NCI-H187 (cell line): ENCODE measurements at regions not wholly inside any gene's neighbourhood (a gene's known extent, or its start where the extent isn't known, plus 50 kb on each side); places are given as distances from the start of the nearest gene placed in this dataset.
"Not testable (repeated sequence)": the region's sequence is repeated elsewhere in the genome, so short reads cannot be mapped to it uniquely, and the experiment has no call there.

Source experiments
- DNase-seq, 2 experiments: peaks; one replicate each; lab custom pipeline; 2025; lab: John Stamatoyannopoulos, UW

GRCh38 chr14:105709281-105710118 is 183.1 kb downstream of the TMEM121 start:
- DNase-seq, result no peak

DNA sequence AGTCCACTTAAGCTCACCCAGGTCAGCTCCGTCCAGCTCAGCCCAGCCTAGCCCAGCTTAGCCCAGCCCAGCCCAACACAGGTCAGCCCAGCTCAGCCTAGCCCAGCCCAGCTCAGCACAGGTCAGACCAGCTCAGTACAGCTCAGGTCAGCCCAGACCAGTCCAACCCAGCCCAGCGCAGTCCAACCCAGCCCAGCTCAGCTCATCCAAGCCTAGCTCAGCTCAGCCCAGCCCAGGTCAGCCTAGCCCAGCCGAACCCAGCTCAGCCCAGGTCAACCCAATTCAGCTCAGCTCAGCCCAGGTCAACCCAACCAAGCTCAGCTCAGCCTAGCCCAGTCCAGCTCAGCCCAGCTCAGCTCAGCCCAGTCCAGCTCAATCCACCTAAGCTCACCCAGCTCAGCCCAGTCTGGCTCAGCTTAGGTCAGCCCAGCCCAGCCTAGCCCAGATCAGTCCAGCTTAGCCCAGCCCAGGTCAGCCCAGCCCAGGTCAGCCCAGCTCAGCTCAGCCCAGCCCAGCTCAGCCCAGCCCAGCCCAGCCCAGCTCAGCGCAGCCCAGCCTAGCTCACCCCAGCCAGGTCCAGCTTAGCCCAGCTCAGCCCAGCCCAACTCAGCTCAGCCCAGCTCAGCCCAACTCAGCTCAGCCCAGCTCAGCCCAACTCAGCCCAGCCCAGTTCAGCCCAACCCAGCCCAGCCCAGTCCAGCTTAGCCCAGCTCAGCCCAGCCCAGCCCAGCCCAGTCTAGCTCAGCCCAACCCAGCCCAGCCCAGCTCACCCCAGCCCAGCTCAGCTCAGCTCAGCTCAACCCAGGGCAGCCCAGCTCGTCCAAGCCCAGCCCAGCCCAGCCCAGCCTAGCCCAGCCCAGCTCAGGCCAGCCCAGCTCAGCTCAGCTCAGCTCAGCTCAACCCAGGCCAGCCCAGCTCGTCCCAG is 184.0 kb downstream of the TMEM121 start:
- DNase-seq, result no peak

GRCh38 chr14:105711044-105711620 is 184.7 kb downstream of the TMEM121 start:
- no peak for DNase-seq

DNA sequence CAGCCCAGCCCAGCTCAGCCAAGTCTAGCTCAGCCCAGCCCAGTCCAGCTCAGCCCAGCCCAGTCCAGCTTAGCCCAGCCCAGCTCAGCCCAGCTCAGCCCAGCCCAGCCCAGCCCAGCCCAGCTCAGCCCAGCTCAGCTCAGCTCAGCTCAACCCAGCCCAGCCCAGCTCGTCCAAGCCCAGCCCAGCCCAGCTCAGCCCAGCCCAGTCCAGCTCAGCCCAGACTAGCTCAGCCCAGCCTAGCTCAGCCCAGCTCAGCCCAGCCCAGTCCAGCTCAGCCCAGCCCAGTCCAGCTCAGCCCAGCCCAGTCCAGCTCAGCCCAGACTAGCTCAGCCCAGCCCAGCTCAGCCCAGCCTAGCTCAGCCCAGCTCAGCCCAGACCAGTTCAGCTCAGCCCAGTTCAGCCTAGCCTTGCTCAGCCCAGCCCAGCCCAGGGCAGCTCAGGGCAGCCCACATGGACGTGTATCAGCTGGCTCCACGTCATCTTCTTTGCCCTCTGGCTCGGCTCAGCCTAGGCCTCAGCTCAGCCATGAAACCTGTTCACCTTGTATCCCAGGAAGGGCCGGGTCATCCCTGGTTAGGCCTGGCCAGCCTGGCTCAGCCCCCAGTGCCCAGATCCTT is 185.6 kb downstream of the TMEM121 start:
- no peak for DNase-seq

- not testable (repeated sequence) for DNase-seq
These were observed 186.3 kb downstream of the TMEM121 start for GRCh38 chr14:105712670-105713069.

GRCh38 chr14:105713160-105713559 is 186.8 kb downstream of the TMEM121 start:
- DNase-seq, result not testable (repeated sequence)

GRCh38 chr14:105713836-105714235 is 187.5 kb downstream of the TMEM121 start:
- not testable (repeated sequence) for DNase-seq

DNA sequence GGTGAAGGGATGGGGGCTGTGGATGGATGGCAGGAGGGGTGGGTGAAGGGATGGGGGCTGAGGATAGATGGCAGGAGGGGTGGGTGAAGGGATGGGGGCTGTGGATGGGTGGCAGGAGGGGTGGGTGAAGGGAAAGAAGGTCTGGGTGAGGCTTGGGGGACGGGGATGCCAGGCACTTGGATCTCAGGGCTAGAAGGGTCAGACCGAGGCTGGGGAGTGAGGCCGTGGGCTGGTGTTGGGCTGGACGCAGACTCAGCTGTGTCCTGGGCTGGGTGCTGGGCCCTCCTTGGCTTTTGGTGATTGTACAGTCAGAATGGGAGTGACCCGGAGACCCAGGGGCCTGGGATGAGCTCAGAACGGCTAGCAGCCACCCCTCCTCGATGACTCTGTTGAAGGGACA is 192.4 kb downstream of the TMEM121 start:
- not testable (repeated sequence) for DNase-seq

DNA sequence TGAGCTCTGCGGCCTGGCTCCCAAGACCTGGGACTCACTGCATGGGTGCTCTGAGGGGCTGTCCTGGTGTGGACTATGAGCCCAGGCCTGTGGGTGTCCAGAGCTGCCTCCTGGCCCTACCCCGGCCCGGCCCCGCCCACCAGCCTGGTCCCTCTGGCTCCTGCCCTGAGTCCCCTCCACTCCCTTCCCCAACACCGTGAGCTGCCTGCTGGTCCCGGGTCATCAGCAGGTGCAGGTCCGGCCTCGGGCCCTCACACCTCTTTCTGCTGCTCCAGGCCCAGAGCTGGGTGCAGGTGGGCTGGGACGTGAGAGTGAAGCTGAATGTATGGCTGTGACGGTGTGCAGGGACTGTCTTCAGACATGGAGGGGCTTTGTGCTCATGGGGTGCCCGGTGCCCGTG is 193.7 kb downstream of the TMEM121 start:
- not testable (repeated sequence) for DNase-seq

DNA sequence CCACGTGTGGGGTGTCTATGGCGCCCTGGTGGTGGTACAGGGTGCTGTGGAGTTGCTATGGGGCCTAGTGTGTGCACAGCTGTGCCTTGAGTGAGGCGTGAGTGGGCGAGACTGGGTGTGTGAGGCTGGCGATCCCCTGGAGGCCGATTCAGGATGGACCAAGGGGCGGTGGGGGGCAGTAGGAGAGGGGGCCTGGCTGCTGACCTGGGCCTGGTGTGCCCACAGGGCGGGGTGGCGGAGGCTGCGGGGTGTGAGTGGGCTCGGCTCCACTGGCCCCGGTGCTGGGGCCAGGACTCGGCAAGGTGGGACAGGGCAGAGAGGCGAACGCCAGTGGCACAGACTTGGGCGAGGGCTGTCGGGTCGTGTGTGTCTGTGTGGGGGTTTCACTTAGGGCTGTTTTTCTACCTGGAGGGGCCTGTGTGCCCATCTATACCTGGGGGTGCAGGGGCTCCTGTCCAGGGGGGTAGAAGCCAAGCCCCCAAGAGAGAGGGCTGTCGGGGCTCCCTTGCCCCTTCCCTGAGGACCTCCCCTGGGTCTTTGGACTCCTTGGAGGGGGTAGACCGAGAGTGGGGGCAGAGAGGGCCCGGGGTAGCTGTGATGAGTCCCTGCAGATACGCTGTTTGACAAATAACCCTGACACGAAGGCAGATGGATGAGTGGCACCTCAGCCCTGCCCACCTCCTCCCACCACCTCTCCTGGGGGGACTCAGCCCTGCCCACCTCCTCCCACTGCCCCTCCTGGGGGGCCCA is 194.6 kb downstream of the TMEM121 start:
- DNase-seq, result not testable (repeated sequence)

- DNase-seq, result not testable (repeated sequence)
These were observed 195.2 kb downstream of the TMEM121 start for GRCh38 chr14:105721602-105721970.

DNA sequence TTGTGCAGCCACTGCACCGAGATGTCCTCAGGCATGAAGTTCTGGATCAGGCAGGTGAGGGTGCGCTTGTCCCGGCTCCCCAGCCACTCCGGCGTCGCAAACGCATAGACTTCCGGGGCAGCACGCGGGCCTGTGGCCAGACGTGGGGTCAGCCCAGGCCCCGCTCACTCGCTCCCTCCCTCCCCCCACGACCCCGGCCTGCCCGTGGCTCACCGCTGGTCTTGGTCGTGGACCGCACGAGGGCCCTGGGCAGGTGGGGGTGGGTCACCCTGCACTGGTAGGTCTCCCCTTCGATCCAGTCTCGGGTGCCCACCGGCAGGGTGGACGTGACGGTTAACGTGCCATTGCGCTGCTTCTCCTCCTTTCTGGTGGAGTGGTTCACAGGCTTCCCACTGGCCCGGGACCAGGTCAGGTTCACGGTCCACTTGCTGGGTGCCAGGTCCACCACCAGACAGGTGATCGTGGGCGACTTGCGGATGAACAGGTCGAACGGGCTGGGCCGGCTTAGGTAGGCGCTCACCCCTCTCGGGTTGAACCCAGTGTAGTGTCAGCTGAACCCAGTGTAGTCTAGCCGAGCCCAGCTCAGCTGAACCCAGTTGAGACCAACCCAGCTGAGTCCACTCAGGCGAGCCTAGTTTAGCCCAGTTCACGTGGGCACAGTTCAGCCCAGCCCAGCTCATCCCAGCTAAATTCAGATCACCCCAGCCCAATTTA is 195.8 kb downstream of the TMEM121 start:
- DNase-seq, result not testable (repeated sequence)

DNA sequence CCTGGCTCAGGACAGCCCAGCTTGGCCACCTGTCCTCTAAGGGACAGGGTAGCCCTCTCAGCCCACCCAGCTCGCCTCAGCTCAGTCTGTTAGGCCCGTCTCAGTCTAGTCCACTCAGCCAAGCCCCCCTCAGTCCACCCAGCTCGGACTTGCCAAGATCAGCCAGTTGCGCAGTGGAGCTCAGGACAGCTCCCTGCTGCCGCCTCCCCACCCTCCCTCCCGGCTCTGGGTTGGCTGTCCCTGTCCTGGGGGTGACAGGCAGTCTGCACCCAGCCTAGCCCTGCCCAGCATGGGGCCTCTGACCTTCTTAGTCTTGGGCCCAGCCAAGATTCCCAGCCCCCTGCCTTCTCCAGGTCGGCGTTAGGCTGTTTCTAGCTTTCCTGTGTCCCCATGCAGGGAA is 196.9 kb downstream of the TMEM121 start:
- not testable (repeated sequence) for DNase-seq

DNA sequence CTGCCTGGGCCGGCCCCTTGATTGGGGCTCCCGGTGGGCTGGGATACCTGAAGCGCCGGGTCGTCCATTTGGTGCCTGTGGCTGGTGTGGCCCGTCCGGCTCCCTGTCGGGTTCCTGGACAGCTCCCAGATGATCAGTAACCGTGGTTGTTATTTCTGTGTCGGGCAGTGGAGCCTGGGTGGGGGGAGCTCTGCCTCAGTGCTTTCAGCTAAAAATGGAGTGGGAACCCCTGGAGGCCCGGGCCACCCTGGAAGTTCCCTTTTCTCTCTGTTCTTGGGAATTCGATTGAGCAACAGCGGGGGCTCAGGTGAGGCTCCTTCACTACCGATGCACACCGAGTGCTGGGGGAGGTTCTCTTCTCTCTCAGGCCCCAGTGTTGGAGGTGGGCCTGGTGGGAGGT is 197.4 kb downstream of the TMEM121 start:
- DNase-seq, result not testable (repeated sequence)

GRCh38 chr14:105729825-105730368 is 203.5 kb downstream of the TMEM121 start:
- DNase-seq, result not testable (repeated sequence)

- not testable (repeated sequence) for DNase-seq
These were observed 204.3 kb downstream of the TMEM121 start for GRCh38 chr14:105730731-105731130.

DNA sequence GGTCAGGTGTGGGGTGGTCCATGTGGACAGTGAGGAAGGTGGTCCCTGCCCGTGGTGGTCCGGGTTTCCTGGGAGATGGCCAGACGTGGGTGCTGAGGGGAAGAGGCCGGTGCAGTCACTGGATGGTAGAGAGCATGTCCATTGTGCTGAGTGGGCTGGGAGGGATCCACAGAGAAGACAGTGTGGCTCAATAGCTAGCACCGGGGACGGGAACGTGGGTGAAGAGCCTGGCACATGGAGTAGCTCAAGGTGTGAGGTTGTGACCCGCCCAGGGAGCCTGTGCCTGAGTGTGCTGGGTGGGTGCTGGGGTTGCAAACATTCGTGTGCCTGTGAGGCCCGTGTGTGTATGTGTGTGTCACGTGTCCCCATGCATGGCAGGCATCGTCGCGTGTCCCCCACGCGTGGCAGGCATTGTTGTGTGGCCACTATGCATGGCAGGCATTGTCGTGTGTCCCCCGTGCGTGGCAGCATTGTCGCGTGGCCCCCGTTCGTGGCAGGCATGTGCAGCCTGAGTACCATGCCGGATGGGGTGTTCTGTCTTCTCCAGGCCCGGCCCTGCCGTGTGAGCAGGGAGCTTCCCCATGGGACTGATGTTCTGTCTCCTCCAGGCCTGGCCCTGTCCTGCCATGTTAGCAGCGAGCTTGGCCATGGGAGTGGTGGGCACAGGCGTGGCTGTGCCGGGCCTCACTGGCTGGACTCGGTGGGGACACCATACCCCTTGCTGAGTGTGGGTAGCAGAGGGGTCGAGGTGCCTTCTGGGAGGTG is 205.0 kb downstream of the TMEM121 start:
- DNase-seq, result not testable (repeated sequence)

DNA sequence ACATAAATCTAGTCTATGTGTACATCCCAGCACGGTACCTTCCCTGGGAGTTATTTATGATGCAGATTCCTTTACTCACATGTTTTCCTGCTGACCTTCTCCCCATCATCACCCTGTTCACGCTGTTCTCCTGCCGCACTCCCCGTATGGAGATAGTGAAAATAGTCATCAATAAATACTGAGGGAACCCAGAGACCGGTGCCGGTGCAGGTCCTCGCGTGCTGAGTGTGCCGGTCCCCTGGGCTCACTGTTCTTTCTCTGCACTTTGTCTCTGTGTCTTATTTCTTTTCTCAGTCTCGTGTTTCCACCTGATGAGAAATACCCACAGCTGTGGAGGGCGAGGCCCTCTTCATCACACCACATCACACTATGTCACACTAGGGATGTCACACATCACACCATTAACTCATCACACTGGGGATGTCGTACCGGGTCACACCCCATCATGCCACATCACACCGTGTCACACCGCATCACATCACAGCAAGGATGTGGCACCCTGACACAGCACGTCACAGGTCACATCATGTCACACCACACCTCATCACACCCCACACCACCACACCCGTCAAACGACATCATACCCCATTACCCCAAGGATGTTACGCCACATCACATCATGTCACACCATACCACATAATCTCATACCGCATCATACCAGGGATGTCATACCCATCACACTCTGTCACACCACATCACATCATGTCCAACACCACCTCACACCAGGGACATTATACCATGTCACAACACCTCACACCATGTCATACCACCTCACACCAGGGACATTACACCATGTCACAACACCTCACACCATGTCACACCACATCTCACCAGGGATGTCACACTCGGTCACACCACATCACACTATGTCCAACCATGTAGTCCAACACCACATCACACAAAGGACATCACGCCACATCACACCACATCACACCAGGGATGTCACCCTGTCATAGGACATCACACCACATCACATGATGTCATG is 207.0 kb downstream of the TMEM121 start:
- DNase-seq, result no peak
